OCI-LY7 (cell line): ENCODE measurements at regions not wholly inside any gene's neighbourhood (a gene's known extent, or its start where the extent isn't known, plus 50 kb on each side); places are given as distances from the start of the nearest gene placed in this dataset.

Experiments
- CTCF ChIP-seq: fragments of 200-600 bp; sonication (generic); conservative IDR thresholded peaks from 2 replicates; pipeline ENCODE4 v1.5.1; 2014; ENCODE audit warnings: mild to moderate bottlenecking, antibody characterized with exemption, low read length, moderate library complexity, mixed read lengths
- EZH2phosphoT487 ChIP-seq: fragments of 200-600 bp; sonication (generic); IDR thresholded peaks from 2 replicates; pipeline ENCODE4 v1.6.1; 2018; ENCODE audit warnings: low read depth, borderline replicate concordance, mild to moderate bottlenecking, mixed run types, antibody characterized with exemption, low read length, moderate library complexity, mixed read lengths

DNA sequence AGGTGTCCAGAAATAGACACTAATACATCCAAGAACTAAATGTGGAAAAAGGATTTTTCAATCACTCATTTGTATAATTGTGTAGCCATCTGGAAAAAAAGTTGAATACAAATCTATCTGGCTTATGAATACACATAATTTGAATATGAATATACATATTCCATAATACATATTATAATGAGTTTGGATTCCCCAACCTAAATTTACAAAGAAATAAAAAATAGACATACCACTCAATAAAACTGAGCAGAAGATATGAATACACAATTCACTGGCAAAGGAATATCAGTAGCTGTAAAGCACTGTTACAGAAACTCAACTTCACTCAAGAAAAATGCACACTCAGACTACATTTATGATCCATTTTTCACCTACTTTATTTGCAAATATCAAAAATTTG is 121.9 kb upstream of the EDIL3 start:
- TF ChIP-seq CTCF: no peak
- no peak for TF ChIP-seq EZH2phosphoT487
